GM23338 (cell line): ENCODE measurements at regions not wholly inside any gene's neighbourhood (a gene's known extent, or its start where the extent isn't known, plus 50 kb on each side); places are given as distances from the start of the nearest gene placed in this dataset.

ENCODE experiments used
- ATAC-seq: fragments of 200-7000 bp; cut with Tn5 transposase; 3 replicates; pipeline ENCODE4 v1.9.1; 2020
- DNase-seq: peaks from one replicate; pipeline ENCODE4 v3.0.0-alpha.2; 2015; ENCODE audit warnings: low spot score
- H2AFZ ChIP-seq: fragments of 200-600 bp; sonication (generic); 2 replicates; pipeline ENCODE4 v1.8.0; 2016; ENCODE audit warnings: antibody characterized with exemption, mild to moderate bottlenecking, moderate library complexity
- H3F3A ChIP-seq: fragments of 200-600 bp; sonication (generic); replicated peaks from 2 replicates; pipeline ENCODE4 v1.8.0; 2017; ENCODE audit warnings: antibody characterized with exemption, mixed run types, low read depth
- H3K27ac ChIP-seq: fragments of 200-600 bp; sonication (generic); 2 replicates; pipeline ENCODE4 v1.6.1; 2016; ENCODE audit warnings: low read depth
- H3K27me3 ChIP-seq: fragments of 200-600 bp; sonication (generic); 2 replicates; pipeline ENCODE4 v1.8.0; 2016; ENCODE audit warnings: mild to moderate bottlenecking, mixed run types, moderate library complexity; ENCODE audit not compliant: insufficient read depth
- H3K36me3 ChIP-seq: fragments of 200-600 bp; sonication (generic); 2 replicates; pipeline ENCODE4 v1.8.0; 2016; ENCODE audit warnings: mild to moderate bottlenecking; ENCODE audit not compliant: insufficient read depth
- H3K4me1 ChIP-seq: fragments of 200-600 bp; sonication (generic); 2 replicates; pipeline ENCODE4 v1.8.0; 2016; ENCODE audit warnings: mild to moderate bottlenecking, moderate library complexity; ENCODE audit not compliant: insufficient read depth
- H3K4me2 ChIP-seq: fragments of 200-600 bp; sonication (generic); 2 replicates; pipeline ENCODE4 v1.7.1; 2017; ENCODE audit warnings: mixed run types
- H3K4me3 ChIP-seq: fragments of 200-600 bp; sonication (generic); 2 replicates; pipeline ENCODE4 v1.6.1; 2016; ENCODE audit warnings: mixed run types
- H3K79me2 ChIP-seq: fragments of 200-600 bp; sonication (generic); replicated peaks from 2 replicates; pipeline ENCODE4 v1.8.0; 2017; ENCODE audit warnings: mild to moderate bottlenecking; ENCODE audit not compliant: insufficient read depth
- H3K9me2 ChIP-seq: fragments of 200-600 bp; sonication (generic); 2 replicates; pipeline ENCODE4 v1.8.0; 2017; ENCODE audit not compliant: insufficient read depth
- H4K20me1 ChIP-seq: fragments of 200-600 bp; sonication (generic); replicated peaks from 2 replicates; pipeline ENCODE4 v1.8.0; 2017; ENCODE audit warnings: mild to moderate bottlenecking; ENCODE audit not compliant: insufficient read depth
- H3K27ac Mint-ChIP-seq: 2 replicates; pipeline ENCODE4 v1.8.0; 2020; ENCODE audit warnings: inconsistent platforms, mild to moderate bottlenecking, moderate library complexity, mixed read lengths
- H3K27me3 Mint-ChIP-seq: 3 replicates; pipeline ENCODE4 v1.8.0; 2022; ENCODE audit warnings: low read depth, mild to moderate bottlenecking, moderate library complexity, mixed read lengths, inconsistent platforms; ENCODE audit not compliant: insufficient read depth, poor library complexity
- H3K36me3 Mint-ChIP-seq: 3 replicates; pipeline ENCODE4 v1.8.0; 2021; ENCODE audit warnings: low read depth, mild to moderate bottlenecking, inconsistent platforms, moderate library complexity, mixed read lengths
- H3K4me1 Mint-ChIP-seq: 3 replicates; pipeline ENCODE4 v1.8.0; 2020; ENCODE audit warnings: mild to moderate bottlenecking, inconsistent platforms, mixed read lengths
- H3K4me3 Mint-ChIP-seq: 3 replicates; pipeline ENCODE4 v1.8.0; 2021; ENCODE audit warnings: moderate library complexity, mild to moderate bottlenecking, inconsistent platforms, mixed read lengths
- H3K9me3 Mint-ChIP-seq: 3 replicates; pipeline ENCODE4 v1.8.0; 2020; ENCODE audit warnings: moderate library complexity, mild to moderate bottlenecking, inconsistent platforms, mixed read lengths
- CTCF ChIP-seq, 2 experiments: fragments of 200-600 bp in 1 of 2; sonication (generic) in 1 of 2; conservative IDR thresholded peaks; 2 replicates each; pipeline versions ENCODE4 v1.5.1 to v1.6.1; 2016 to 2017; ENCODE audit warnings: antibody characterized with exemption in 2 of 2, low read depth in 2 of 2, mild to moderate bottlenecking in 2 of 2, moderate library complexity in 1 of 2
- ETS1 ChIP-seq: IDR thresholded peaks from 2 replicates; pipeline ENCODE4 v1.6.1; 2016; ENCODE audit warnings: antibody characterized with exemption
- EZH2 ChIP-seq: fragments of 200-600 bp; sonication (generic); IDR thresholded peaks from one replicate; pipeline ENCODE4 v1.8.0; 2017; ENCODE audit warnings: antibody characterized with exemption, mild to moderate bottlenecking, low read depth; ENCODE audit not compliant: unreplicated experiment
- EZH2phosphoT487 ChIP-seq: fragments of 200-600 bp; sonication (generic); IDR thresholded peaks from one replicate; pipeline ENCODE4 v1.8.1; 2018; ENCODE audit warnings: antibody characterized with exemption; ENCODE audit not compliant: unreplicated experiment
- JUNB ChIP-seq: IDR thresholded peaks from one replicate; pipeline ENCODE4 v1.6.1; 2016; ENCODE audit warnings: antibody characterized with exemption; ENCODE audit not compliant: unreplicated experiment
- NANOG ChIP-seq: IDR thresholded peaks from 2 replicates; pipeline ENCODE4 v1.6.1; 2016; ENCODE audit warnings: antibody characterized with exemption, borderline replicate concordance
- REST ChIP-seq: IDR thresholded peaks from one replicate; pipeline ENCODE4 v1.6.1; 2018; ENCODE audit warnings: antibody characterized with exemption; ENCODE audit not compliant: unreplicated experiment
- STAT1 ChIP-seq: IDR thresholded peaks from one replicate; pipeline ENCODE4 v1.6.1; 2016; ENCODE audit warnings: antibody characterized with exemption; ENCODE audit not compliant: unreplicated experiment
- ZNF114 ChIP-seq: fragments of 250-450 bp; sonication (Bioruptor Pico); IDR thresholded peaks from 2 replicates; pipeline ENCODE4 v1.5.0; 2020; ENCODE audit warnings: mild to moderate bottlenecking, moderate library complexity
- ZNF331 ChIP-seq: fragments of 250-450 bp; sonication (Bioruptor Pico); IDR thresholded peaks from 2 replicates; pipeline ENCODE4 v1.5.0; 2020; ENCODE audit warnings: low read depth, mild to moderate bottlenecking, moderate library complexity
- ZNF462 ChIP-seq: fragments of 250-450 bp; sonication (Bioruptor Pico); IDR thresholded peaks from 2 replicates; pipeline ENCODE4 v1.5.0; 2020; ENCODE audit warnings: mild to moderate bottlenecking, moderate library complexity

GRCh38 chr3:81003008-81003645 lies 758.3 kb downstream of the GBE1 start (continued):
- no peak for TF ChIP-seq ZNF462
- TF ChIP-seq NANOG: no peak

GRCh38 chr3:80999481-80999880 lies 762.0 kb downstream of the GBE1 start:
- Histone ChIP-seq H3K27ac (no peak overlapping the region), H3K9me2 (0 out of 2 replicates have a peak, but pooled peaks cover 3% of the 10 kb centered on the region), H3K4me2 (no peak overlapping the region), H4K20me1 (no peaks in the 10 kb centered on the region), H3K4me1 (no peaks in the 10 kb centered on the region), H2AFZ (no peak overlapping the region), H3K27me3 (no peaks in the 10 kb centered on the region), H3K36me3 (no peaks in the 10 kb centered on the region), H3F3A (no peaks in the 10 kb centered on the region), H3K79me2 (no peaks in the 10 kb centered on the region), H3K4me3 (no peak overlapping the region)
- Mint-ChIP-seq H3K27ac (no peak overlapping the region), H3K9me3 (no peaks in the 10 kb centered on the region), H3K4me1 (no peaks in the 10 kb centered on the region), H3K4me3 (no peak overlapping the region), H3K27me3 (peaks cover 1% of the 10 kb centered on the region), H3K36me3 (no peaks in the 10 kb centered on the region)
- DNase-seq (no peak), ATAC-seq (no peak)
- TF ChIP-seq STAT1: no peak
- no peak for TF ChIP-seq REST
- no peak for TF ChIP-seq EZH2phosphoT487
- no peak for TF ChIP-seq JUNB
- TF ChIP-seq NANOG: no peak
- TF ChIP-seq ETS1: no peak
- TF ChIP-seq CTCF (conservative IDR thresholded peaks at IDR 0.05; ENCODE audit: low read depth in 2 of 2): no peak
- TF ChIP-seq EZH2: no peak
- no peak for TF ChIP-seq ZNF331
- no peak for TF ChIP-seq ZNF114 (CRISPR knock-in tag)
